ENCODE measurements at regions not wholly inside any gene's neighbourhood (a gene's known extent, or its start where the extent isn't known, plus 50 kb on each side); places are given as distances from the start of the nearest gene placed in this dataset.

DNA sequence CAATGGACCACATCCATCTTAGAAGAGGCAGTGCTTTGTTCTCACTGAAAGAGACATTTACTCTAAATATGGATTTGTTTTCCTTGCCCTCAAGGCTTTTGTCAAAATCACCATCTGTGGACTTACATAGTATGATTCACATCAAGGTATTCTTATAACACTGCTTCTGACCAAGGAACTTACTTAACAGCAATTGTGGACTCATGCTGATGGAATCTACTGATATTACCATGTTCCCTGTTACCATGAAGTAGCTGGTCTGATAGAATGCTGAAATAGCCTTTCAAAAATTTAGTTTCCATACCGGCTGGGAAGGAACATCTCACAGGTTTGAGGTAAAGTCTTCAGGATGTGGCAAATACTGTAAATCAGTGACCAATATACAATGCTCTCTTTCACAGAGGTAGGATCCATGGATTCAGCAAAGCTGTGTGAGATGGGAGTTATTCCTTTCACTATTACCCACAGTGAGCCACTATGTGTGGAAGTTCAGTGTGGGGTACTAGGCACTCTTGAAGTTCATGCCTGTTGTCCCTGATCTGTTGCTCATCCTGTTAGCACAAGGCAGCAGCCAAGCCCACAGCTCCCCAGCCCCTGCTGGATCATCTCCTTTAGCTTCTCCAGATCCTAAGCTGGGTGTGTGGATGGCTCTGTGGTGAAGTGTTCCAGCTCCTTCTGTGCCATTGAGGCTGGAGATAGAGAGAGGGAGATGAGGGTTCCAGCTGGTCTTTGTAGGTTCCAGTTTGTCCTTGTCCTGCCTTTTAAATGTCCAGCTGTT is 126.4 kb downstream of the ATP23 start:
- intact Hi-C loops (cut with micrococcal nuclease) = no loop called here
- ATAC-seq = no peak
- H3K27ac ChIP-seq (ENCODE audit: low read length) = no peak overlapping the region
- Mint-ChIP-seq H3K27ac (no peak overlapping the region), H3K4me3 (no peak overlapping the region), H3K27me3 (ENCODE audit: low read depth in 2 of 2) (peaks cover 0 to 4% of the 10 kb centered on the region in 2 donors), H3K36me3 (no peaks in the 10 kb centered on the region), H3K9me3 (no peaks in the 10 kb centered on the region), H3K4me1 (no peaks in the 10 kb centered on the region)
- H3K9me3 ChIP-seq (ENCODE audit: control insufficient read depth, insufficient read depth, low read length) = no peaks in the 10 kb centered on the region
- H3K27me3 ChIP-seq (ENCODE audit: control insufficient read depth, insufficient read depth, low read length) = no peaks in the 10 kb centered on the region
- no peak for DNase-seq
- no peak overlapping the region for H3K4me3 ChIP-seq (ENCODE audit: low read length)
- H3K36me3 ChIP-seq (ENCODE audit: control insufficient read depth, insufficient read depth, low read length) = no peaks in the 10 kb centered on the region
- H3K4me1 ChIP-seq (ENCODE audit: control insufficient read depth, insufficient read depth, low read length) = no peaks in the 10 kb centered on the region
- WGBS (ENCODE audit: insufficient coverage) = 14% methylated on average over 1 of the region's 1 CpG
- TF ChIP-seq, protein P1, sequence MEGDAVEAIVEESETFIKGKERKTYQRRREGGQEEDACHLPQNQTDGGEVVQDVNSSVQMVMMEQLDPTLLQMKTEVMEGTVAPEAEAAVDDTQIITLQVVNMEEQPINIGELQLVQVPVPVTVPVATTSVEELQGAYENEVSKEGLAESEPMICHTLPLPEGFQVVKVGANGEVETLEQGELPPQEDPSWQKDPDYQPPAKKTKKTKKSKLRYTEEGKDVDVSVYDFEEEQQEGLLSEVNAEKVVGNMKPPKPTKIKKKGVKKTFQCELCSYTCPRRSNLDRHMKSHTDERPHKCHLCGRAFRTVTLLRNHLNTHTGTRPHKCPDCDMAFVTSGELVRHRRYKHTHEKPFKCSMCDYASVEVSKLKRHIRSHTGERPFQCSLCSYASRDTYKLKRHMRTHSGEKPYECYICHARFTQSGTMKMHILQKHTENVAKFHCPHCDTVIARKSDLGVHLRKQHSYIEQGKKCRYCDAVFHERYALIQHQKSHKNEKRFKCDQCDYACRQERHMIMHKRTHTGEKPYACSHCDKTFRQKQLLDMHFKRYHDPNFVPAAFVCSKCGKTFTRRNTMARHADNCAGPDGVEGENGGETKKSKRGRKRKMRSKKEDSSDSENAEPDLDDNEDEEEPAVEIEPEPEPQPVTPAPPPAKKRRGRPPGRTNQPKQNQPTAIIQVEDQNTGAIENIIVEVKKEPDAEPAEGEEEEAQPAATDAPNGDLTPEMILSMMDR (IDR thresholded peaks at IDR 0.05) = no peak

DNA sequence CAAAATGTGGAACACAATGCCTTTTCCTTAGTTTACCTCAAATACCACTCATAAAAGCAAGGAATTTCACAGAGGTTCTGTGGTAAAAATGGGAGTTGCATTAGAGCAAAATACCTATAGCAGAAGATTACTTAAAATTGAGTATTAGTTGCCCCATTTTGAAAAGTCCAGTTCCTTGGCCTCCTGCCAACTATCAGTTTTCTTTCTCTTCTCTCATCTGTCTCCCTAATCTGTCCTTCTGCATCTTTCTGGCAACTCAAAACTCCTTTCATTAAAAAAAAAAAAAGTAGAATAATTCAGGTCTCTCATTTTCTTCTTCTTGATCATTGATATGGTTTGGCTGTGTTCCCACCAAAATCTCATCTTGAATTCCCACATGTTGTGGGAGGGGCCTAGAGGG is 127.3 kb downstream of the ATP23 start:
- DNase-seq (no peak), ATAC-seq (no peak)
- H3K4me3 ChIP-seq (ENCODE audit: low read length) = no peak overlapping the region
- peaks cover 0 to 4% of the 10 kb centered on the region in 2 donors for H3K27me3 Mint-ChIP-seq (ENCODE audit: low read depth in 2 of 2)
- no peaks in the 10 kb centered on the region for H3K4me1 Mint-ChIP-seq
- H3K27ac ChIP-seq (ENCODE audit: low read length) = no peak overlapping the region
- H3K4me3 Mint-ChIP-seq = no peak overlapping the region
- intact Hi-C loops (cut with micrococcal nuclease) = no loop called here
- H3K4me1 ChIP-seq (ENCODE audit: control insufficient read depth, insufficient read depth, low read length) = no peaks in the 10 kb centered on the region
- H3K27me3 ChIP-seq (ENCODE audit: control insufficient read depth, insufficient read depth, low read length) = no peaks in the 10 kb centered on the region
- no peaks in the 10 kb centered on the region for H3K9me3 Mint-ChIP-seq
- H3K9me3 ChIP-seq (ENCODE audit: control insufficient read depth, insufficient read depth, low read length) = no peaks in the 10 kb centered on the region
- TF ChIP-seq, protein P1 (IDR thresholded peaks at IDR 0.05) = no peak
- H3K27ac Mint-ChIP-seq = no peak overlapping the region
- no peaks in the 10 kb centered on the region for H3K36me3 Mint-ChIP-seq
- no peaks in the 10 kb centered on the region for H3K36me3 ChIP-seq (ENCODE audit: control insufficient read depth, insufficient read depth, low read length)

DNA sequence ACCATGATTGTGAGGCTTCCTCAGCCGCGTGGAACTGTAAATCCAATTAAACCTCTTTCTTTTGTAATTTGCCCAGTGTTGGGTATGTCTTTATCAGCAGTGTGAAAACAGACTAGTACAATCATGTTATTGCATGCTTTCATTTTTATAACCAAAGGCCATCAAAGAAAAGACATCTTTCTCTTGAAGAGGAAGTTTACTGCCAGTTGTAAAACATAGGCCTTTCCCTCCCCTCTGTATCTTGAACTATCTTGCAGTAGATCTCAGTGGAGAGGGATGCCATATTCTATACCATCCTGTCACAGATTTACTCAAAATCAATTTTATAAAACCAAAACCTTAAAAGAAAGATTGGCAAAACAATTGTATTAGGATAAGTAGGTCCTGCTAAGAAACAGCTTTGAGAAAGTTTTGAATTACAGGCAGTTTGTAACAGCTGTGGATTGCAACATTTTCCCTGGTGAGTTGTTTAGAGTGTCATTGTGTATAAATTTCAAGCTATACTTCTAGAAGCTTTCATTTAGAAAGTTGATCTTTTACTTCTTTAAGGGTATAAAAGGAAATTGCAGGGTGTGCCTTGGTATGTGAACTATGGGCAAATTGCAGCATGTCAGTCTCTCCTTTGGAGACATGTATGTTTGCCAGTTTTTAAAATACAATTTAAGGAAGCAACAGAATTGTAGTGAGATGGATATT is 128.0 kb downstream of the ATP23 start:
- Histone ChIP-seq H3K27ac (ENCODE audit: low read length) (no peak overlapping the region), H3K36me3 (ENCODE audit: control insufficient read depth, insufficient read depth, low read length) (no peaks in the 10 kb centered on the region), H3K4me3 (ENCODE audit: low read length) (no peak overlapping the region), H3K9me3 (ENCODE audit: control insufficient read depth, insufficient read depth, low read length) (no peaks in the 10 kb centered on the region), H3K4me1 (ENCODE audit: control insufficient read depth, insufficient read depth, low read length) (no peaks in the 10 kb centered on the region), H3K27me3 (ENCODE audit: control insufficient read depth, insufficient read depth, low read length) (no peaks in the 10 kb centered on the region)
- Mint-ChIP-seq H3K27me3 (ENCODE audit: low read depth in 2 of 2) (peaks cover 0 to 4% of the 10 kb centered on the region in 2 donors), H3K4me1 (no peaks in the 10 kb centered on the region), H3K4me3 (no peak overlapping the region), H3K36me3 (no peaks in the 10 kb centered on the region), H3K9me3 (peaks cover 2% of the 10 kb centered on the region in 2 donors), H3K27ac (no peak overlapping the region)
- DNase-seq (no peak), ATAC-seq (no peak)
- TF ChIP-seq, protein P1 (IDR thresholded peaks at IDR 0.05) = no peak
- WGBS (ENCODE audit: insufficient coverage) = no CpG with 5 or more reads among the region's 2 CpGs
- intact Hi-C loops (cut with micrococcal nuclease) = no loop called here

Measured in natural killer cell (primary cell).